NOMO-1 treated with DMSO at 0.1 percent for 48 hours (cell line): ENCODE measurements at regions not wholly inside any gene's neighbourhood (a gene's known extent, or its start where the extent isn't known, plus 50 kb on each side); places are given as distances from the start of the nearest gene placed in this dataset.
A peak's percentile ranks its signal among the peaks of the same experiment; 100 is the strongest.

ENCODE experiments used
- DNase-seq: peaks from one replicate; lab custom pipeline; 2025; ENCODE audit not compliant: unreplicated experiment; lab: John Stamatoyannopoulos, UW

DNA sequence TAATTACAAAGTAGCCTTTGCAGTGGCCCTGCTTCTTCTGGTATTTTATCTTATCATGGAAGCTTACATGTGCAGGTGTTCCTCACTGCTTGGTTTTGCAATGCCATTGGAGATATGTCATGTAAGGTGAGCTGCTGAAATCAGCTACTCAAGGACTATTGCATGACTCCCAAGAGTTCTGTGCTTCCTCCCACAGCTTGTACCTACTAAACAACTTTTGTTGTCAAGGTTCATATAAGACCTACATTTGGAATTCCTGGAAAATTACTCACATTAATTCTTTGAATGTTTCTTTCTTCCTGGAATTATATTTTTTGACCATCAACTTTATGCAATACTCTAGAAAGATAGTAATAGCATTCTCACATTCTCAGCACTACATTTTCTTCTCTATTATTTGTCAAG, 427.5 kb upstream of the HSF2 start:
- DNase-seq: no peak

DNA sequence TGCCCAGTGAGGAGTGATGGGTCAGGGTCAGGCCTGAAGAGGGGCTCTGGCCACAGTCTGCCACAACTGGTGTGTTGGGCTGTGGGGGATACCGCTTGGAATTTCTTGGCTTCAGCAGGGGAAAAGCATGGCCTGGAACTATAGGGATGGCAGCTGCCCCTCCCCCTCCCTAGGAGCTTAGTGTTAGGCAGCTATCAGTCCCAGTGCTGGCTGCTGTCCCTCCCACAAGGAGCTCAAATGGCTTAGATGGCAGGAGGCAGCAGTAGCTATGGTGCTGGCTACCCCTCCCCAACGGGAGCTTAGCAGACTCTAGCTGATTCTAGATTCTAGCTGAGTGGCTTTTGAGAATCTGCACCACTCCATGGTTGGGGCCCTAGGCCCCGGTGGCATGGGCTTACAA, 414.5 kb upstream of the HSF2 start:
- no peak for DNase-seq

DNA sequence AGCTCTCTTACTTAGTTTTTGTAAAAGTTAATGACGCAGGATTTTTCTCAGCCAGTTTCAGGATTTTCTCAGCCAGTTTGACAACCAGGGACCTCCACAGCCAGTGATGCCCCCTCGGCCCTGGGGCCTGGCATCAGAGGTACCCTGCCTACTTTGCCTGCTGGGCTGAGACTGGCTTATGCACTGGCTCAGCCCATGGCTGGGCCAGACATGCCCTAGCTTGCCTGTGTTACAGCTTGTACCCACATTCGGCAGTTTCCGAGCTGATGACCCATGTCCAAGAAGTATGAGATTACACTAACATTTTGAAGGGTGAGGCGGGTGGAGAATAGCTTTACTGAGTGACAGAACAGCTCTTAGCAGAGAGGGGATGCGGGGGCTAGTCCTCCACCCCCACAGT, 406.1 kb upstream of the HSF2 start:
- no peak for DNase-seq

DNA sequence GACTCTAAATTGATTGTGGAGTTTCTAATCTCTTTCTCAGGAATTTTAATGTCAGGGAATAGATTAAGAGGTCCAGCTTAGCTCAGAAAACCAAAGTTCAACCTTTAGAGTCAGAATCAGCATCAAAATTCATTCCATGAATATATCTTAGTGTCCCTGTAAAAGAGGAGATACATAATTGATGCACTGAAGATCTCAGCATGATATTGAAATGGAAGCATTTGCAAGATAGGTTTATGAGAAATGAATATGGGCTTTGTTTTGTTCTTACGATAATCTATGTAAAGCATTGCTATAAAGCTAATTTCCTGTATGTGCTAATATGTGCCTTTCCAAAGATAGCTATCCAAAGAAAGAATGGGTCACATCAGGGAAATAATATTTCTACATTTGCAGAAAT, 404.5 kb upstream of the HSF2 start:
- no peak for DNase-seq

DNA sequence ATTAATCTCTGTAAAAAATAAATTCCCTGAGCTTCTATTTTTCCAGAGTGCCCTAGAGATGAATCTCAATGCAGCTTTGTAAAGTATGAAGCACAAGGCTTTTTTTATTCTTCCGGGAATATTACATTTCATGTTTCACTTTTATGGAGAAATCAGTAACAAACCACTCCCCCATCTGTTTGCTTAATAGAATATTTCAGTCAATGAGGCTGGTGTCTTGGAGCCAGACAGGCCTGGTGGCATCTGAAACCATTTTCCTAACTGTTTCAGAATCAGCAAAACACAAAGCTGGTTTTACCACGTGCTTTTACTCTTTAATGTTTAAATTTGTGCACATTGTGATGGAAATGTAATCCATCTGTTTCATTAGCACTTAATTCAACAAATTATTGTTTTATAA, 400.8 kb upstream of the HSF2 start:
- no peak for DNase-seq

DNA sequence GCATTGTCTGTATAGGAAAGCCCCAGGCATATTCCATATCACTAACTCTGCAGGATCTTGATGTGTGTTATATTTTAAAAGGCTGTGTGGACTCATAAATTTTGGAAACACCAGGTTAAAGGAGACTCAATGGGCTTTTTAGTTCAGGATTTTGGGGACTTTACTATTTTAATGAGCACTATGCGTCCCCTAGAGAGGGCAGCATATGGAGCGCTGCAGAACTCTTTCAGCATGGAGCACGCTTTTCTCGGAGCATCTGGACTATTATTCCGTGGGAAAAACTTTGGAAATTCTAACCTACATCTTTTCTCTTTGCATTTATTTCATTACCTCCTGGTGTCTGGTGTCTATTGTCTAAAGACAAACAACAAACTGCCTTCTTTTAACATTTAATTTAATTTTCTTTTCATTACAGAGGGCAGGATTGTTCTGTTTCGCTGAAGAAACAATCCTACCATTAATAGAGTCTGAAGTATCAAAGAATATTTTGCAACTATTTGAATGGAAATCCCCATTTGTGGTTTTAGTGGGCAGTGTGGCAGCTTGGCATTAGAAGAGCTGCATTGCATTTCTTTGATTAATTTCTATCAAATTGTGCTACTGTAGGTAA, 399.9 kb upstream of the HSF2 start:
- DNase-seq: no peak

DNA sequence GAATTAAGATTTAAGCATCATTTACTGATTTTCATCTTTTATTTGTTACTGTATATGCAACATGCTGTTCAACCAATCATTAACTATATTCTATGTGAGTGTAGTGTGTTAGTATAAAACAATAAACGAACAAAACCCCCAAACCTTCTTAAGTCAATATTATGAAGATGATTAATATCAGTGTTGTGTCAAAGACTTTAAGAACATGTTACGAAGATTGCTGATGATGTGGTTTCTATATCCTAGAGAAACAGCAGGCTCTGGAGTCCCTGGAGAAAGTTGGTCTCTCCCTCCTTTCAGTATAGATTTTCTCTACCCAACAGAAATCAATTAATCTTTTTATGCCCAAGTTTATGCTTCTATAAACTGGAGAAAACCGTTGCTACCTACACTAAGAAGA, 393.8 kb upstream of the HSF2 start:
- no peak for DNase-seq

DNA sequence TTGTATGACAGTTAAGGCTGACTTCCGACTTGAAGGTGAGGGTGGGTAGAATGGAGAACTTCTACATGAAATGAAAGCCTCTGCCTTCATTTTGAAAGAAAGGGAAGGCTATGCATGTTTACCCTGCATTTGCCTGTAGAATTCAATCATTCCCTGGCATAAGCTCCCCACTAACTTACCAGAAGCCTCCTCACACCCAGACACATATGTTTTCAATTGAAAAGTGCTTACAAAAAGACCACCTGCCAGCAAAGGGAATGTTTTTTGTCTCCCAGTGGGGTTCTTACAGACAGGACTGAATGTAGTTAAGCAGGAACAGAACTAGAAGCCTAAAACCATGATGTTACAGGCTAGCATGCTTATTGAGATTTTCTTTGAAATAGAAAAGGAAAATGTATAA, 392.1 kb upstream of the HSF2 start:
- DNase-seq: no peak

DNA sequence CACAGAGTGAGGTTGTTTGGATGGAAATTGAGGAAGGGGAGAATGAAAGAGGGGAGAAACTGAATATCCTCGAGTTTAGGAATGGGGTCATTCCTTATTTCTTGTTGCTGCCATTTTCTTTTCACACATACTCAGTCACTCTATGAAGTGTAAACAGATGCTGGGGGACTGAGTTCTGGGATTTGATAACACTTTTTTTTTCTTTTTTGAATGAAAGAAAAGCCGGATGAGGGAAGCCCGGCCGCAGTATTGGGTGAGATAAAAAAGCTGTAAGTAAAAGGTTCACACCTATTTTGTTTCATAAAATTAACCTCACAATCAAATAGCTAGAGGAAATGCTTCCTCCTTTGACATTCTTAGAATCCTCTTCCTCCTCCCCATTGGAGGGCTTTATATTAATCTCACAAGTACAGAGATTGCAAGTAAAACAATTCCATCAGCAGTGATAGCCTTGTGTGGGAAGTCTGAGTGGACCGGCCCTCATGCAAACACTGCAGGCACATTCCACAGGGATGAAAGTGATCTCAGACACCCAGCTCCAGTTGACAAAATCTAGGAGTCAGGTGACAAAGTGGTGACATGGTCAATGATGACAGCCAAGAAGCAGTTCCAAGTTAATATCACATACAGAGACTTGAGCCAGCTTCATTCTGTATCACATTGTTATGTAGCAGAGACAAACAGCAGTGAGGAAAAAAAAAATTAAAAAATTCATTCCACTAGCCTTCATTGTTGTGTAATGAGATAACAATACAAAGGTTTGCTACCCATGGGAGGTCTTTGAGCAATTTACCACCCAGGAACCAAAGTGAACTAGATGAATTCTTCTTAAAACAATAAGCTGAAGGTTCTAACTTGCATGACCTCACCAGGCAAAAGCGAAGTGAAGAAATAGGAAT, 391.1 kb upstream of the HSF2 start:
- no peak for DNase-seq

DNA sequence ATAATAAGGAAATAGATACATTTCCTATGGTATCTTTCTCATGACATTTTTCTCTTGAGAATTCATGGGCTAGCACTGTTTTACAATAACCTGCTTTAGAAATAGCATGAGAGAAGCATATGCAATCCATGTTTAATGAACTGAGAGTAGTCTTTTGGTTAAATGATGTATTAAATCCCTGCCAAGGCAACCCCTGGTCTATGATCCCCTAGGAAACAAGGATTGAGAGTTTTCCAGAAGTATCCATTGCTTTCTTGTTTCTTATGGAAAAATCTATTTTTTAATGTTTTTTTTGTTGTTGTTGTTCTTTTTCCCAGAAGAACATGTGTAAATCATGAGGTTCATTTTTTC, 390.5 kb upstream of the HSF2 start:
- no peak for DNase-seq

DNA sequence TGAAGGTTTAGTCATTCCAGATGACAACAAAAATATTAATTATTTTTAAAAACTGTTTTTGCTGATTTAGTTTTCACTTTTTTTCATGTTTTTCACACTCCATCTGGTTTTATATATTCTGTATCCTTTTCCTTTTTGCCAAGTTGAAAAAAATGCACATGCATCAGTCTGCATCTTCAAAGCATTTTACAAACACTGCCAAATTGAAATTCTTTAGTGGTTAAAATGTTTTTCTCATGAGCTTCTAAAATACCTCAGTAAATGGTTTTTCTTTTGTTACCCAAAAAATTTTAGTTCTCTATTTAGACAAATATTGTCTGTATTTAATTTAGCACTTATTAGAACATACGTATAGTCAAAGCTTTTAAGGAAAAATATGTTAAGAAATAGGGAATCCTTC, 386.9 kb upstream of the HSF2 start:
- no peak for DNase-seq

DNA sequence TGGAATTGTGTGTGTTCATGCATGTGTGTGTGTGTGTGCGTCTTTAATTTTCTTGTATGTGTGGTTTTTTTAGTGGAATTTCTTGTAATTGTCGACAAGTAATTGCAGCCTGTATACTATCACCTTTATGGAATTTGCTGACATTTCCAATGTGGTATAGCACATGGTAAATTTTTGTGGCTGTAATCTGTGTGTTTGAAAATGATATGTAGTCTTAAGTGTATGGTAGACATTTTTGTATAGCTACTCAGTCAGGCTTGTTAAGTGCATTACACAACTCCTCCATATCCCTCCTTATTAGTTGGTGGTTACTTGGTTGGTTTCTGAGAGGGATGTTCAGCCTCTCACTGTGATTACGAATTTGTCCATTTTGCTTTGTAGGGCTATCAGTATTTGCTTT, 384.5 kb upstream of the HSF2 start:
- DNase-seq: no peak

DNA sequence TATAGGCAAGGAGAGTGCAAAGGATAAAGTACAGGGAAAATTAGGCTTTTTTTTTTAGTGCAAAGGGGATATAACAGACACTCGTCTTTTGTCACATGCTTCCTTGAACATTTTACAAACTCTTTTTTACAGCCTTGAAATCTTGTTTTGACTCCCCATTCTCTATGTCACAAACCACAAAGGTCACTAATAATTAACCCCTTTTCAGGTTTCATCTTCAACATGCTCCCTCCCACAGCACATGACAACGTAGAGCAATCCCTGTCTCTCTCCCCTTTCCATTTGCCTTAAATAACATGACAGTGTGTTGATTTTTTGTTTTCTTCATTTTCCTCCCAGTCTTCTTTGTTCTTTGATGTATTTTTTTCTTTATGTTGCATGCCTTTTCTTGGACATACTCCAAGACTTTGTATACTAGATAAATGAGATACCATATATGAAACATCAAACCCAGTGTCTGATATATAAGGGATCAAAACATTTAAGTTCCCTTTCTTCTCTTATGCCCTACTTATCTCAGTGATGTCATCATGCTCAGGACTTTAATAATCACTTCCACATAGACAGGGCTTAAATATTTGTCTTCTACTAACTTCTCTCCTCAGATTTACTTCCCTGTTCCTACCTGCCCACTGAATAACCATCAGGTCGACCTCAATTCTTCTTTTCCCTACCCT, 378.7 kb upstream of the HSF2 start:
- no peak for DNase-seq

DNA sequence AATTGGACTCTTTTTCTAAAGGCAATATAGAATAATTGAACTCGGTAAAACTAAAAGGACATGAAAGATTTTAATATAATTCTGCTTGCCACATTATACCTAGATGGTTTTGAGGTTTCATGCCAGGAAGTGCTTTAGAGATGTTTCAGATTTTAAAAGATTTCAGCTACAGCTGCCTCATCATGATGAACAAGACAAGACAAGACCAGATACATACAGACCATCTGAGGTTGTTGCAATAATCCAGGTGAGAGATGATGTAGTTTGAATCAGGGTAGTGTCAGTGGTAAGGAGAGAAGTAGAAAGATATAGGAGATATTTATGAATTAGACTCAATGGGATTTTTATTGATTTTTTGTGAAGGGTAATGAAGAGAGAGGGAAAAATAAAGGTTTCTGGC, 374.3 kb upstream of the HSF2 start:
- no peak for DNase-seq

DNA sequence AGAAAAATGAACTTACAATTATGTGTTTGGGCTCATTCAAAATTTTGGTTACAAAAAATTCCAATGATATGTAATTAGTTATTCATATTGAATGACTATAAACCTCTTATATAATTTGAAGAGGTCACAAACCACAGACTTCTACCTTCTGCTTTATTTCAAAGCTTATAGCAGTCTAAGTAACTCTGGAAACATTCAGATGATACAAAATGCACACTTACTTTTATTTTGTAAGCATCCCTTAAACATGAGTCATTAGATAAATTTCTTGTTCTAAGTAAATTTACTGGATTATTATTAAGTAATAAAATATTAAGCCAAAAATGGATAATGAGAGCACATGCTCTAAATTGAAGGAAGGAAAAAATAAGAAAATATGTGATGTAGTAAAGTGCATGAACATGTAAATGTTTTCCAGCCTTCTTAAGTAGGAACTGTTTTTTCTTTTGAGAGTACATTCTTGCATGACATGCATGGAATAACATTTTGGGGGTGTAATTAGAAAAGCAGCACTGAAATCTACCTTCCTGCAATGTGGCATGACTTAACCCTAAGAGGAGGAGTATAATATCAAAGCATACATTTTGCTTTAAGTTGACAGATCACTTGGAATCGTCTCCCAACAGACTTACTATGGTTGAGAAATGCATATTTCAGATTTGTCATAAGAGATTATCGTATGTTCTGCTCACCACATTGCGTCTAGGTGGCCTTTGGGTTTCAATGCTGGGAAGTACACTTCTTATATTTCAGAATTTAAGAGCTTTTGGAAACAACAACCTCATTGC, 372.7 kb upstream of the HSF2 start:
- no peak for DNase-seq

DNA sequence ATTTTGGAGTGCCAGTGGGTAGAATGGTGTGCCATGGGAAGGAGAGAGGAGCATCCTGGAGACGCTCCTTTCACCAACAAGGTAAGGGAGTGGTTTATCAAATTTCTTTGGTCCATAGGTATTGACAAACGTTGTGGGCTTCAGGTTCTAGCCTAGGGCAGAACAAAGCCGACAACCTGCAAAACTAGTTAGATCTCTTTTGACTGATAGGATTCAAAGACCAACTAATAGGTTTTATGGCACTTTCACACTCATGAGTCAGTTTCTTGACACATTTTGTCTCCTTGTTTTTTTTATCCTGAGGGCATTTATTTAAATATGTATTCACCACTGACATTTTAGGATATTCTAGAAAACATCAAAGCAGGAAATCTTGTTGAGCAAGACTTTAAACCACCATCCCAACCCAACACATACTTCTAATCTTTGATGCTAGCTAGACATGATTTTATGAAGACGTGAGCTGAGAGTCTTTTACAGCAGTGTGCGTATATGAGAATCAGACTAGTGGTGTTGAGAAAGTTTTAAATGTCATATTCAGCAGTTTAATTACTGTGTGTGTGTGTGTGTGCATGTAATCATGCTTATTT, 370.4 kb upstream of the HSF2 start:
- DNase-seq: no peak

DNA sequence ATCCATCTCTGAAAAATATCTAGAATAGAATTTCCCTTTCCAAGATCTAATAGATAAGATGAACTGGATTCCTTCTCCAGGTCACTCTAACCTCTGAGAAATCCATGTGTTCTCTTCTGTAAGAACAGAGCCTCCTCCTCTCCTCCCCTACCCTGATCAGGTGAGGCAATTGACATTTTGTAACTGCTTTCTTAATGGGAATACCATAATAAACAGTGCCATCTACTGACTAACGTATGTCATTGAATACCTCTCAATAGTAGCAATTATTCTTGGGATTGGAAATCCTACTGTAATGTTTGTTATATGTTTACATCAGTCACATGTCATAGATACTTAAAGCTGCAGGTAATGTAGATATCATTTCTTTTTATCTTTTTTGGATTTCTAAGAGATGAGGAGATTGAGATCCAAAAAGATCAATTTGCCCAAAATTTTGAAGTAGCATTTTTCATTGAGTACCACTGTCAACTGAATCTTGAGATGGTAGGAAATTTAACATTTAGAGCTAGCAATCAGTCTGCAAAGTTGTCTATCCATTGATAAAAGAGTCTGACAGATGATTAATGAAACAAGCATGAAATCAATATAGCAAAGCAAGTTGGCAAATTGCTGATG, 365.8 kb upstream of the HSF2 start:
- peak; percentile 47 for DNase-seq

DNA sequence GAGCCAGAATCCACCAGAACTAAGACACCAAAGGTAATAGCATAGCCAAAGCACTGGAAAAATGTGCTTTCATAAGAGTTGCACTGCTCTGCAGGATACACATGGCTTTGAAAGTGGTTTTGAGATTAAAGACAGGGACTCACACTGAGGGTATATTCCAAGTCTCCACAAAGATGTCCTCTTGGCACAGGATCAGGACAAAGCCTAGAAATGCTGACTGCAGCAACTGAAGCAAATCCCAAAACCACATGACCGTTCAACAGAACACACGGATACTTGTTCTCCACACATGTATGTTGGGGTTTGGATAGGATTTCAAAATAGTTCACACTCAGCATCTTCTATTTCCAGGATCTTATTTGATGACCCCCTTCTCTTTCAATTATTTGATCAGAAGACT, 364.3 kb upstream of the HSF2 start:
- no peak for DNase-seq

DNA sequence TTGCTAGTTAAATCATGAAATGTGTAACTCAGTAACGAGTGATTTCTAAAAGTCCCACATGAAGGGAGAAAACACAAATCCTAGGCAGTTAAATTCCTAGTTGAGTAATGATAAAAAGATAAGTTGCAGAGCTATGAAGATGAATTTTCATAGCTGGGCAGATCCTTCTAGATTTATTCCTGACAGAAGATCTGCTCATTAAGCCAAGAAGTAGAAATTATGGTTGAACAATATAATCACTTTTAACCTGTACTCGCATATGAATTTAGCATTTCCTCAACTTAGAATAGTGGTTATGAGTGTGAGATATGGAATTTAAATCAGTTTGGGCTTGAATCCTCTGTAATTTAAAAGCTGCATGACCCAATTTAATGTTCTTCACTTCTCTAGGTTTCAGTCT, 359.2 kb upstream of the HSF2 start:
- no peak for DNase-seq

DNA sequence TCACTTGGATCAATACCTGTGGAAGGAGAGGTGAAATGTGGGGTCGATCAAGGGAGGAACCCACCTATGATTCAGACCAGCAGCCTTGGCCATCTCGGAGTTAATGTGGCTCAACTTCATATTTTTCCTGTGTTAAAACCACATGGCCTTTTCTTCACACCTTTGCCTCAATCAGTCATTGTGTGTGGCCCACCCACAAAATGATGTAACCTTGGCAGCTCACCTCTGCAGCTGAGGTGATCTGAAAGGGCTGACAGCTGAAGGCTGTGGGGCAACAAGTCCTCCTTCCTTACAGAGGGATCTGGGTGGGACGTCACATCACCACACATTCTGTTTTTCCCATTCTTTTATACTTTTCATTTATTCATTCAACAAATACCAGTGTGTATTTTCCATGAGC, 357.1 kb upstream of the HSF2 start:
- DNase-seq: no peak
